ENCODE measurements at regions not wholly inside any gene's neighbourhood (a gene's known extent, or its start where the extent isn't known, plus 50 kb on each side); places are given as distances from the start of the nearest gene placed in this dataset.
A peak's percentile ranks its signal among the peaks of the same experiment; 100 is the strongest.

DNA sequence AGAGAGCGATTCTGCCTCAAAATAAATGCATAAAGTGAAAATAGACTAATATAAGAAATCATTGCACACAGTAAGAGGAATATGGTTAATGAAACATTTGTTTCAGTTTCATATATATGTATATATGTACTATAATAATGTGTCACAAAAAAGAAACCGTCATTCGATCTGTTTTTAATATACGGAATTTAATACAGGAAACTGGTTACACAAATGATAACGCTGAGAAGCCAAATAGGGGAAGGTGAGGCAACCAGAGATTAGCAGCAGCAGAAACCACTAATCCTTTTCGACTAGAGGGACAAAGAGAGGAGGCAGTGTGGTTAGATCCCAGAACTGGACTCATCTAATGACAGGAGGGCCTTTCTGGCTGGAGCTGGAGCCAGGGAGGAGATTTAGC, 64.2 kb upstream of the GREB1L start:
- no peak for TF ChIP-seq EP300 (IDR thresholded peaks at IDR 0.05; ENCODE audit: borderline replicate concordance)

DNA sequence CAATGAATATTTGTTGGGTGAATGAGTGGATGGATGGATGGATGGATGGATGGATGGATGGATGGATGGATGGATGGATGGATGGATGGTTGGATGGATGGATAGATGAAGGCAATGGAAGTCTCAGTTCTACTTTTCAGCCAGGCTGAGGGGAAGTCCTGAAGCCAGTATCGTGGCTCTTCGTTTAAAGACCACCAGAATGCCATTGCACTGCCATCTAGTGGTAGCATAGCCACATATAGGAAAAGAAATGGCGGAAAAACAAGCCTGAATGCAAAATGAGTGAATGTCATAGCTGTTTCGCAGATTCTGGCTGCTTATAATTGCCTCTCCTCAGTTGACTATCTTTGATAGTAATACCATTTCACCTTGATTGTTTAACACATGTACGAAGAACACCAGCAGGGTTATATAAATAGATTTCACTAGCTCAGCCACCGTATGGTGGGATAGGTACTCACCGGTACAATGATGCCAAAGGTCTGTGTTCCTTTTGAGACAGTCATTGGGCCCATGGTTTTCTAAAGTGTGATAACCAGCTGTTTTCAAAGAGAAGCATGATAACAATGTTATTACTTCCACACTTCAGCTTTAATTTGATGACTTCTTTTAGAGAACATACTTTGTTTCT, 62.3 kb upstream of the GREB1L start:
- TF ChIP-seq YY1 (IDR thresholded peaks at IDR 0.05; ENCODE audit: low read depth) (peak; percentile 72; the same call in 1 of the 2 replicates), RAD21 (IDR thresholded peaks at IDR 0.05; ENCODE audit: low read depth) (peak; percentile 79), EGR1 (IDR thresholded peaks at IDR 0.05) (no peak), TCF12 (IDR thresholded peaks at IDR 0.05; ENCODE audit: low read depth) (no peak), CEBPB (IDR thresholded peaks at IDR 0.05) (no peak), NFIC (IDR thresholded peaks at IDR 0.05) (no peak), EP300 (IDR thresholded peaks at IDR 0.05; ENCODE audit: borderline replicate concordance) (no peak), CREB1 (IDR thresholded peaks at IDR 0.05; ENCODE audit: low read depth) (no peak), TAF1 (IDR thresholded peaks at IDR 0.05; ENCODE audit: low read depth) (no peak), TEAD4 (IDR thresholded peaks at IDR 0.05) (no peak)
- TF ChIP-seq, protein P1, sequence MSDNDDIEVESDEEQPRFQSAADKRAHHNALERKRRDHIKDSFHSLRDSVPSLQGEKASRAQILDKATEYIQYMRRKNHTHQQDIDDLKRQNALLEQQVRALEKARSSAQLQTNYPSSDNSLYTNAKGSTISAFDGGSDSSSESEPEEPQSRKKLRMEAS (IDR thresholded peaks at IDR 0.05), result no peak
- TF ChIP-seq, protein P2, sequence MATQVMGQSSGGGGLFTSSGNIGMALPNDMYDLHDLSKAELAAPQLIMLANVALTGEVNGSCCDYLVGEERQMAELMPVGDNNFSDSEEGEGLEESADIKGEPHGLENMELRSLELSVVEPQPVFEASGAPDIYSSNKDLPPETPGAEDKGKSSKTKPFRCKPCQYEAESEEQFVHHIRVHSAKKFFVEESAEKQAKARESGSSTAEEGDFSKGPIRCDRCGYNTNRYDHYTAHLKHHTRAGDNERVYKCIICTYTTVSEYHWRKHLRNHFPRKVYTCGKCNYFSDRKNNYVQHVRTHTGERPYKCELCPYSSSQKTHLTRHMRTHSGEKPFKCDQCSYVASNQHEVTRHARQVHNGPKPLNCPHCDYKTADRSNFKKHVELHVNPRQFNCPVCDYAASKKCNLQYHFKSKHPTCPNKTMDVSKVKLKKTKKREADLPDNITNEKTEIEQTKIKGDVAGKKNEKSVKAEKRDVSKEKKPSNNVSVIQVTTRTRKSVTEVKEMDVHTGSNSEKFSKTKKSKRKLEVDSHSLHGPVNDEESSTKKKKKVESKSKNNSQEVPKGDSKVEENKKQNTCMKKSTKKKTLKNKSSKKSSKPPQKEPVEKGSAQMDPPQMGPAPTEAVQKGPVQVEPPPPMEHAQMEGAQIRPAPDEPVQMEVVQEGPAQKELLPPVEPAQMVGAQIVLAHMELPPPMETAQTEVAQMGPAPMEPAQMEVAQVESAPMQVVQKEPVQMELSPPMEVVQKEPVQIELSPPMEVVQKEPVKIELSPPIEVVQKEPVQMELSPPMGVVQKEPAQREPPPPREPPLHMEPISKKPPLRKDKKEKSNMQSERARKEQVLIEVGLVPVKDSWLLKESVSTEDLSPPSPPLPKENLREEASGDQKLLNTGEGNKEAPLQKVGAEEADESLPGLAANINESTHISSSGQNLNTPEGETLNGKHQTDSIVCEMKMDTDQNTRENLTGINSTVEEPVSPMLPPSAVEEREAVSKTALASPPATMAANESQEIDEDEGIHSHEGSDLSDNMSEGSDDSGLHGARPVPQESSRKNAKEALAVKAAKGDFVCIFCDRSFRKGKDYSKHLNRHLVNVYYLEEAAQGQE (IDR thresholded peaks at IDR 0.05; ENCODE audit: low read depth), result no peak
- TF ChIP-seq, protein P3, sequence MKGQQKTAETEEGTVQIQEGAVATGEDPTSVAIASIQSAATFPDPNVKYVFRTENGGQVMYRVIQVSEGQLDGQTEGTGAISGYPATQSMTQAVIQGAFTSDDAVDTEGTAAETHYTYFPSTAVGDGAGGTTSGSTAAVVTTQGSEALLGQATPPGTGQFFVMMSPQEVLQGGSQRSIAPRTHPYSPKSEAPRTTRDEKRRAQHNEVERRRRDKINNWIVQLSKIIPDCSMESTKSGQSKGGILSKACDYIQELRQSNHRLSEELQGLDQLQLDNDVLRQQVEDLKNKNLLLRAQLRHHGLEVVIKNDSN (IDR thresholded peaks at IDR 0.05), result no peak

DNA sequence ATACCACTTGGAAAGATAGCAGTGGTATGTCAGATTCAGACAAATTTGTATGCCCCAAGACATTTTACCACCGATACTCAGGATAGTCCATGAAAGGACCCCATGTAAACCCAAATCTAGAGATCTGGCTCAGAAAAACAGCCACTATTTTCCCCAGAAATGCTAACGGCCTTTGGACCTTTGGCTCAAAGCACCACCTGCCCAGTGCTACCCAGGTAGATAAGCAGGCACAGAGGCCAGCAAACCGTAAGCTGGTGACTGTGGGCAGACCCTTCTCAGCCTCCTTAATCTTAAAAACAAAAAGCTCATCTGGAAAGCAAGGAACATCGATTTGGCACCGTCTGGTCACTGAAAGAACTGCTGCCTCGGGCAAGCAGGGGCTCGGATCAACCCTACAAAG, 61.4 kb upstream of the GREB1L start:
- TF ChIP-seq, protein P1 (IDR thresholded peaks at IDR 0.05), result no peak
- TF ChIP-seq, protein P2 (IDR thresholded peaks at IDR 0.05; ENCODE audit: low read depth), result no peak
- TF ChIP-seq, protein P3 (IDR thresholded peaks at IDR 0.05), result no peak
- TF ChIP-seq EP300 (IDR thresholded peaks at IDR 0.05; ENCODE audit: borderline replicate concordance) (no peak), EGR1 (IDR thresholded peaks at IDR 0.05) (no peak)

DNA sequence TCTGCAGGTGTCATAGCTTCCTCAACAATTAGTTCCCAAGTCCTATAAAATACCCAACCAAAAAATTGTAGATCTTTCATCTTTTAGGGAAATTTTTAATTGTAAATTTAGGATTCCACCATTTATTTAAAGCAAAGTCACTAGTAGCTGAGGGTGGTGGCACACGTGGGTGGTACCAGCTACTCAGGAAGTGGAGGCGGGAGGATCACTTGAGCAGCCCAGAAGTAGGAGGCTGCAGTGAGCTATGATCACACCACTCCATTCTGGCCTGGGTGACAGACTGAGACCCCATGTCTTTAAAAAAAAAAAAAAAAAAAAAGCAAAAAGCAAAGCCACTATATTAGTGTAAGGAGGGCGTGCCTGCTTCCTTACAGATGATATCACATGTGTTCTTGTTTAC, 60.3 kb upstream of the GREB1L start:
- TF ChIP-seq CEBPB (IDR thresholded peaks at IDR 0.05), result no peak
- TF ChIP-seq EGR1 (IDR thresholded peaks at IDR 0.05), result no peak
- TF ChIP-seq, protein P3 (IDR thresholded peaks at IDR 0.05), result no peak
- TF ChIP-seq, protein P2 (IDR thresholded peaks at IDR 0.05; ENCODE audit: low read depth), result no peak
- TF ChIP-seq ZBTB7A (IDR thresholded peaks at IDR 0.05; ENCODE audit: low read depth), result no peak
- no peak for TF ChIP-seq TCF12 (IDR thresholded peaks at IDR 0.05; ENCODE audit: low read depth)
- no peak for TF ChIP-seq CREB1 (IDR thresholded peaks at IDR 0.05; ENCODE audit: low read depth)
- no peak for TF ChIP-seq NFIC (IDR thresholded peaks at IDR 0.05)
- TF ChIP-seq, protein P1 (IDR thresholded peaks at IDR 0.05), result no peak
- TF ChIP-seq FOXM1 (IDR thresholded peaks at IDR 0.05; ENCODE audit: borderline replicate concordance, low read depth), result no peak
- no peak for TF ChIP-seq TAF1 (IDR thresholded peaks at IDR 0.05; ENCODE audit: low read depth)
- TF ChIP-seq TEAD4 (IDR thresholded peaks at IDR 0.05), result no peak
- no peak for TF ChIP-seq EP300 (IDR thresholded peaks at IDR 0.05; ENCODE audit: borderline replicate concordance)
- TF ChIP-seq RAD21 (IDR thresholded peaks at IDR 0.05; ENCODE audit: low read depth), result no peak

All from Ishikawa (cell line).